Tibial nerve (tissue), 4 donors: ENCODE measurements at regions not wholly inside any gene's neighbourhood (a gene's known extent, or its start where the extent isn't known, plus 50 kb on each side); places are given as distances from the start of the nearest gene placed in this dataset.
A peak's percentile ranks its signal among the peaks of the same experiment; 100 is the strongest.
"Not testable (repeated sequence)": the region's sequence is repeated elsewhere in the genome, so short reads cannot be mapped to it uniquely, and the experiment has no call there.

Experiments used
- DNase-seq, 2 donors: peaks; one replicate each; pipeline ENCODE4 v3.0.0-alpha.2; 2019; ENCODE audit warnings: low spot score in 2 of 2
- H3K27ac ChIP-seq, 4 donors: fragments of 200-600 bp; sonication (generic) in 3 of 4; one replicate each; pipeline ENCODE4 v1.5.1; 2017 to 2019; ENCODE audit warnings: mild to moderate bottlenecking in 1 of 4
- H3K27me3 ChIP-seq, 2 donors: fragments of 200-600 bp; sonication (generic) in 1 of 2; one replicate each; pipeline versions ENCODE4 v1.5.1 to v1.6.0; 2017 to 2019
- H3K36me3 ChIP-seq, 3 donors: fragments of 200-600 bp; sonication (generic); one replicate each; pipeline ENCODE4 v1.5.1; 2018 to 2019
- H3K4me1 ChIP-seq, 4 donors: fragments of 200-600 bp; sonication (generic) in 3 of 4; one replicate each; pipeline ENCODE4 v1.5.1; 2017 to 2019
- H3K4me3 ChIP-seq, 4 donors: fragments of 200-600 bp; sonication (generic) in 3 of 4; one replicate each; pipeline ENCODE4 v1.5.1; 2017 to 2019; ENCODE audit warnings: mild to moderate bottlenecking in 1 of 4, moderate library complexity in 1 of 4
- H3K9me3 ChIP-seq, 4 donors: fragments of 200-600 bp; sonication (generic) in 3 of 4; one replicate each; pipeline ENCODE4 v1.5.1; 2017 to 2019
- EP300 ChIP-seq, 2 donors: sonication (generic); formaldehyde crosslinking; IDR thresholded peaks; one replicate each; pipeline ENCODE4 v1.6.1; 2017; ENCODE audit warnings: antibody characterized with exemption in 2 of 2, mild to moderate bottlenecking in 1 of 2
- POLR2A ChIP-seq, 2 donors: fragments of 450-650 bp; IDR thresholded peaks; one replicate each; pipeline ENCODE4 v1.6.1; 2017; ENCODE audit warnings: antibody characterized with exemption in 2 of 2, mild to moderate bottlenecking in 2 of 2, moderate library complexity in 2 of 2
- WGBS, 2 donors: methylation state at CpG; one replicate each; pipeline ENCODE4 v1.1.5; 2018; 5-methylcytosine and 5-hydroxymethylcytosine counted together
- TF ChIP-seq, protein P1 (sequence below), 5 experiments: fragments of 200-600 bp in 3 of 5; fragments of 450-650 bp in 2 of 5; sonication (generic) in 3 of 5; IDR thresholded peaks; one replicate each; pipeline ENCODE4 v1.5.1; 2016 to 2019; ENCODE audit warnings: antibody characterized with exemption in 5 of 5, mild to moderate bottlenecking in 3 of 5, moderate library complexity in 2 of 5

DNA sequence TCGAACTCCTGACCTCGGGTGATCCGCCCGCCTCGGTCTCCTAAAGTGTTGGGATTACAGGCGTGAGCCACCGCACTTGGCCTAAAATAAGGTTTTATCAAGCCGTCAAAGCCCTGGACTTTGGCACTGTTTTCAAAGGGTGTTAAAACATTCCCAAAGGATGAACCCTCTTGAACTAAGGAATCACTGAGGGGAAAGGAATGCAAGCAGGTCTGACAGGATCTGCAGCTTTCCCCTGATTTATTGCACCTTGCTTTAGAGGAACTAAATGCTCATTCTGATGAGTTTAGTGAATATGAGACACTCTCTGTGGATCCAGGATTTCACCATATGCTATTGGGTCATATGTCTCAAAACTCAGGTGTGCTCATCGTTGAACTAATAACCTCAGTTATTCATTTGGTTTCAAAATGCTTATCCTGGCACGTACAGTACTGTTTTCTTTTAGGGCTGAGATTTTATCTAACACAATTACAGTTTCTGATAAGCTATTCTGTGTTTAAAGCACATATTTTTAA is 63.0 kb upstream of the TSC22D2 start:
- H3K27me3 ChIP-seq: no peaks in the 10 kb centered on the region
- H3K9me3 ChIP-seq: no peaks in the 10 kb centered on the region
- H3K36me3 ChIP-seq: no peaks in the 10 kb centered on the region
- no peak overlapping the region for H3K4me3 ChIP-seq
- no peak overlapping the region for H3K27ac ChIP-seq
- peaks cover 0 to 35% (median 10%) of the 10 kb centered on the region in 4 donors for H3K4me1 ChIP-seq
- DNase-seq: no peak
- TF ChIP-seq EP300 (IDR thresholded peaks at IDR 0.05): peak in 1 of 2 donors; percentile 39
- no peak for TF ChIP-seq POLR2A (IDR thresholded peaks at IDR 0.05)
- WGBS, 2 donors: 82 to 90% methylated on average over 10 of the region's 10 CpGs

DNA sequence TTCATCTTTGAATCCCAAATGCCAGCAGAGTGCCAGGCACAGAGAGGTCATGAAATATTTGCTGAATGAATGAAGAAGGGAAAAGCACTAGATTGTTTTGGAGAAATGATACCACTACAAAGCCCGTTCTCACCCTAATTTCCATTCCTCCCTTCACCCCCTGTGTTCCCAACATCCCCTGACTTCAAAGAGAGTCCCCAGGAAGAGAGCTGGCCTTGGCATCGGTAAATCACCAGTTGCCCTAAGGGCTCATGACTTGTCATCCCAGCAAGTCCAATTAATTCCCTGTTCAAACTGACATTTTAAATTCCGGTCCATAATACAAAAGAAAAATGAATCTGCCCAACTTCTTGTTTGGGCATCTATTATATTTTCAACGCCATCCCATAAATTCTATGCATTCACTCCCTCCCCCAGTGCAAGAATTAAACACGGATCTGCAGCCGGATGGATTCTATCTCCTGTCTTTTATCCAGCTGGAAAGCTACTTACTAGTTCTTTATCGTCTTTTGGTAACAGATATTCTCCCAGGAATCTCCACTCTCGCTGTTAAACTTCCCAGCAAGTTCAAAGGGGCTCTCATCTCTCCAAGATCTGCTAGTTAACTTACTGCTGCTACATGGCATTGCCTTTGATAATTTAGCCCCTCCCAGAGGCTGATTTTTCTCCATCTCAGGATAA is 63.9 kb upstream of the TSC22D2 start:
- no peaks in the 10 kb centered on the region for H3K9me3 ChIP-seq
- 57 to 62% methylated on average over 8 of the region's 8 CpGs for WGBS, 2 donors
- no peak overlapping the region for H3K4me3 ChIP-seq
- DNase-seq: no peak
- peaks cover 0 to 27% (median 9%) of the 10 kb centered on the region in 4 donors for H3K4me1 ChIP-seq
- no peaks in the 10 kb centered on the region for H3K27me3 ChIP-seq
- TF ChIP-seq EP300 (IDR thresholded peaks at IDR 0.05) (no peak), POLR2A (IDR thresholded peaks at IDR 0.05) (no peak)
- TF ChIP-seq, protein P1, sequence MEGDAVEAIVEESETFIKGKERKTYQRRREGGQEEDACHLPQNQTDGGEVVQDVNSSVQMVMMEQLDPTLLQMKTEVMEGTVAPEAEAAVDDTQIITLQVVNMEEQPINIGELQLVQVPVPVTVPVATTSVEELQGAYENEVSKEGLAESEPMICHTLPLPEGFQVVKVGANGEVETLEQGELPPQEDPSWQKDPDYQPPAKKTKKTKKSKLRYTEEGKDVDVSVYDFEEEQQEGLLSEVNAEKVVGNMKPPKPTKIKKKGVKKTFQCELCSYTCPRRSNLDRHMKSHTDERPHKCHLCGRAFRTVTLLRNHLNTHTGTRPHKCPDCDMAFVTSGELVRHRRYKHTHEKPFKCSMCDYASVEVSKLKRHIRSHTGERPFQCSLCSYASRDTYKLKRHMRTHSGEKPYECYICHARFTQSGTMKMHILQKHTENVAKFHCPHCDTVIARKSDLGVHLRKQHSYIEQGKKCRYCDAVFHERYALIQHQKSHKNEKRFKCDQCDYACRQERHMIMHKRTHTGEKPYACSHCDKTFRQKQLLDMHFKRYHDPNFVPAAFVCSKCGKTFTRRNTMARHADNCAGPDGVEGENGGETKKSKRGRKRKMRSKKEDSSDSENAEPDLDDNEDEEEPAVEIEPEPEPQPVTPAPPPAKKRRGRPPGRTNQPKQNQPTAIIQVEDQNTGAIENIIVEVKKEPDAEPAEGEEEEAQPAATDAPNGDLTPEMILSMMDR (IDR thresholded peaks at IDR 0.05): no peak
- H3K36me3 ChIP-seq: no peaks in the 10 kb centered on the region
- no peak overlapping the region for H3K27ac ChIP-seq

DNA sequence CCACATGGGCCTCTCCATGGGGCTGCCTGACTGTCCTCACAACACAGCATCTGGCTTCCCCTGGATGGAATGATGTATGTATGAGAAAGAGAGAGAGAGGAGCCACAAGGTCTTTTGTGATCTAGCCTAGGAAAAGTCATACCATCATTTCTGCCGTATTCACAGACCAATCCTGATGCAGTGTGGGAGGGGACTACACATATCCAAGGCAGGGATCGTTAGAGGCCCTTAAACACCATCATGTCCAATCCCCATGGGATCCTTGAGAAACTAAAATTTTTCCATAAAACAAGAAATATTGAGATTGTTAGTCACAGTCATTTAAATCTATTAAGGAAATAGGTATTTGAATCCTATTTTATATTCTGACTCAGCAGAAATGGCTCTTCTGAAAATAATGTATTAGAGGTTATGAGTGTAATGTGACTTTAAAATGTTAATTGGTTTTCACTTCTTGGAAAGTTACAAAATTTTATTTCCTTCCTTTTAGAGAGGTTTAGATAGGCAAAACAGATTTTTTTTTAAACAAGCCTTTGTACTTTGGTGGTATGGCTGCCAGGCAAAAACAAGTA is 65.1 kb upstream of the TSC22D2 start:
- no peaks in the 10 kb centered on the region for H3K36me3 ChIP-seq
- H3K27me3 ChIP-seq: no peaks in the 10 kb centered on the region
- H3K4me3 ChIP-seq: no peak overlapping the region
- no peak for DNase-seq
- WGBS, 2 donors: 78 to 87% methylated on average over 2 of the region's 2 CpGs
- H3K9me3 ChIP-seq: peaks cover 0 to 6% (median 2%) of the 10 kb centered on the region in 4 donors
- peaks cover 0 to 16% (median 6%) of the 10 kb centered on the region in 4 donors for H3K4me1 ChIP-seq
- no peak for TF ChIP-seq POLR2A (IDR thresholded peaks at IDR 0.05)
- TF ChIP-seq, protein P1 (IDR thresholded peaks at IDR 0.05): no peak
- no peak for TF ChIP-seq EP300 (IDR thresholded peaks at IDR 0.05)
- no peak overlapping the region for H3K27ac ChIP-seq

DNA sequence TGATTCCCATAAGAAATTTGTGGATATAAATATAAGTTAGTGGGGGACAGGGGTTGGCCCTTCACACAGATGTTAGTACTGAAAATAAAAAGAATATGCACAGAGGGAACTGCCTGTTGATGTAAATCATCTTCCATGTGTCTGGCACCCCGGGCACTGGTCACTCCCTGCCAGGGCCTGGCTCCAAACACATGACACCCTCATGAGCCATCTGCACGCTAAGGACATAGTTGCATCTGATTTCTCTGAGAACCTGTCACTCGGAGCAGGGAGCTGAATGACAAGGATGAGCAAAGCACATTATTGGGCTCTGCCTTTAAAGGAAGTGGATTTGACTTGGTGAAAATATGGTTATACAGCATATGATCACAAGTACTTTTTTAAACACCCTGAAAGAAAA is 66.2 kb upstream of the TSC22D2 start:
- peaks cover 0 to 11% (median 3%) of the 10 kb centered on the region in 4 donors for H3K9me3 ChIP-seq
- H3K27ac ChIP-seq: no peak overlapping the region
- H3K27me3 ChIP-seq: no peaks in the 10 kb centered on the region
- no peaks in the 10 kb centered on the region for H3K36me3 ChIP-seq
- H3K4me3 ChIP-seq: no peak overlapping the region
- DNase-seq: no peak
- TF ChIP-seq POLR2A (IDR thresholded peaks at IDR 0.05): no peak
- TF ChIP-seq, protein P1 (IDR thresholded peaks at IDR 0.05): no peak
- no peak for TF ChIP-seq EP300 (IDR thresholded peaks at IDR 0.05)
- 70 to 85% methylated on average over 3 of the region's 3 CpGs for WGBS, 2 donors
- H3K4me1 ChIP-seq: peaks cover 0 to 6% (median 1%) of the 10 kb centered on the region in 4 donors

DNA sequence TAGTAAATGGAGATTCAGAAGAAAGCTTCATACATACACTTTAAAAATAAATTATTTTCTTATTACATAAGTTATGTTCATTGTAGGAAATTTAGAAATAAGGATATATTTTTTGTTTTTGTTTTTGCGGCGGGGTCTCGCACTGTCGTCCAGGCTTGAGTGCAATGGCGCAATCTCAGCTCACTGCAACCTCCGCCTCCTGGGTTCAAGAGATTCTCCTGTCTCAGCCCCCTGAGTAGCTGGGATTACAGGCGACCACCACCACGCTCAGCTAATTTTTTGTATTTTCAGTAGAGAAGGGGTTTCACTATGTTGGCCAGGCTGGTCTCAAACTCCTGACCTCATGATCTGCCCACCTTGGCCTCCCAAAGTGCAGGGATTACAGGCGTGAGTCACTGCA is 71.7 kb upstream of the TSC22D2 start:
- not testable (repeated sequence) for H3K27me3 ChIP-seq, H3K27ac ChIP-seq, H3K4me1 ChIP-seq, H3K36me3 ChIP-seq, DNase-seq, H3K4me3 ChIP-seq
- peaks cover 0 to 11% (median 3%) of the 10 kb centered on the region in 4 donors for H3K9me3 ChIP-seq
- 95 to 98% methylated on average over 9 of the region's 9 CpGs for WGBS, 2 donors

DNA sequence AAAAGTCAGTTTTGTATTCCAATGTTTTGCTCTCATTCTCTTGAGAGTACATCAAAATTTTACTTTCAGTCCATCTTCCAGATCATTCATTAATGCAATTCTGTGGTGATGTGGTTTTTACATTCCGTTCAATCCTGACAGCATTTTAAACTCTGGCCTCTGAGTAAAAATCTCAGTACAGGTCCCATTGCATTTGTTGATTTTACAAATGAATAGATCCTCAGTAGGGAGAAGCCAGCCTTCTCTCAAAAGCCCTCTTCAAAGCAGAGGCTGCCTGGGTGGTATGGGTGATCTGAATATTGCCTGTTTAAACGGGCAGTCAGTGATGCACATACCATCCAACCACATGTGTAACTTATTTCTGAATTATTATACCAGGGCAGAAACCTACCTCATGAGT is 72.5 kb upstream of the TSC22D2 start:
- Histone ChIP-seq H3K27ac (no peak overlapping the region), H3K27me3 (no peaks in the 10 kb centered on the region), H3K9me3 (peaks cover 0 to 11% (median 3%) of the 10 kb centered on the region in 4 donors), H3K36me3 (no peaks in the 10 kb centered on the region), H3K4me1 (no peaks in the 10 kb centered on the region), H3K4me3 (no peak overlapping the region)
- 20 to 26% methylated on average over 2 of the region's 2 CpGs for WGBS, 2 donors
- DNase-seq: no peak
- TF ChIP-seq EP300 (IDR thresholded peaks at IDR 0.05) (no peak), POLR2A (IDR thresholded peaks at IDR 0.05) (no peak)
- TF ChIP-seq, protein P1 (IDR thresholded peaks at IDR 0.05): no peak
